Transverse colon (tissue), 4 donors: ENCODE measurements at regions not wholly inside any gene's neighbourhood (a gene's known extent, or its start where the extent isn't known, plus 50 kb on each side); places are given as distances from the start of the nearest gene placed in this dataset.

Source experiments
- DNase-seq: peaks from one replicate; pipeline ENCODE4 v3.0.0-alpha.2; 2019
- H3K27ac ChIP-seq, 4 donors: fragments of 200-600 bp; sonication (generic); 2 replicates each; pipeline ENCODE4 v1.5.1; 2016 to 2018; ENCODE audit warnings: inconsistent platforms in 4 of 4
- H3K27me3 ChIP-seq: fragments of 200-600 bp; sonication (generic); 2 replicates; pipeline ENCODE4 v1.5.1; 2017; ENCODE audit warnings: inconsistent platforms
- H3K36me3 ChIP-seq, 4 donors: fragments of 200-600 bp; sonication (generic); 2 replicates each; pipeline ENCODE4 v1.5.1; 2017 to 2019; ENCODE audit warnings: inconsistent platforms in 4 of 4
- H3K4me1 ChIP-seq, 4 donors: fragments of 200-600 bp; sonication (generic); 2 replicates each; pipeline ENCODE4 v1.5.1; 2017 to 2020; ENCODE audit warnings: inconsistent platforms in 4 of 4
- H3K4me3 ChIP-seq, 4 donors: fragments of 200-600 bp; sonication (generic); 1 replicate in 1 of 4; 2 replicates in 3 of 4; pipeline versions ENCODE4 v1.5.1 to v1.6.1; 2017 to 2019; ENCODE audit warnings: inconsistent platforms in 4 of 4
- H3K9me3 ChIP-seq, 2 donors: fragments of 200-600 bp; sonication (generic); 2 replicates each; pipeline ENCODE4 v1.5.1; 2017 to 2019; ENCODE audit warnings: inconsistent platforms in 2 of 2
- CTCF ChIP-seq, 5 experiments: fragments of 200-600 bp in 3 of 5; fragments of 450-650 bp in 2 of 5; sonication (generic) in 3 of 5; IDR thresholded peaks; 1 replicate in 2 of 5; 2 replicates in 3 of 5; pipeline ENCODE4 v1.5.1; 2016 to 2017; ENCODE audit warnings: antibody characterized with exemption in 5 of 5, inconsistent platforms in 3 of 5, mild to moderate bottlenecking in 2 of 5, moderate library complexity in 1 of 5
- EP300 ChIP-seq: sonication (generic); formaldehyde crosslinking; IDR thresholded peaks from one replicate; pipeline ENCODE4 v1.6.1; 2017; ENCODE audit warnings: antibody characterized with exemption, low read depth
- POLR2A ChIP-seq: fragments of 450-650 bp; IDR thresholded peaks from one replicate; pipeline ENCODE4 v1.6.1; 2016; ENCODE audit warnings: antibody characterized with exemption, mild to moderate bottlenecking, moderate library complexity
- POLR2AphosphoS5 ChIP-seq, 3 donors: sonication (generic); formaldehyde crosslinking; IDR thresholded peaks; one replicate each; pipeline ENCODE4 v1.6.1; 2016; ENCODE audit warnings: antibody characterized with exemption in 3 of 3
- WGBS, 2 donors: methylation state at CpG; one replicate each; pipeline ENCODE4 v1.1.5; 2018; ENCODE audit warnings: low coverage in 1 of 2; 5-methylcytosine and 5-hydroxymethylcytosine counted together
- in situ Hi-C, 4 donors: fragments of 200-750 bp; cut with MboI; loops; one replicate each; pipeline versions ENCODE4 v1.15.0 to v1.15.1; 2017; ENCODE audit warnings: low sequenced_read_pairs in 3 of 4, low pct_ligation_motif_present in 1 of 4, low pct_unique_long_range_greater_than_20kb in 1 of 4
- intact Hi-C: fragments of 100-400 bp; cut with DNase I; formaldehyde crosslinking; loops from one replicate; pipeline ENCODE4 v1.15.1; 2023; ENCODE audit warnings: low total_unique reads

DNA sequence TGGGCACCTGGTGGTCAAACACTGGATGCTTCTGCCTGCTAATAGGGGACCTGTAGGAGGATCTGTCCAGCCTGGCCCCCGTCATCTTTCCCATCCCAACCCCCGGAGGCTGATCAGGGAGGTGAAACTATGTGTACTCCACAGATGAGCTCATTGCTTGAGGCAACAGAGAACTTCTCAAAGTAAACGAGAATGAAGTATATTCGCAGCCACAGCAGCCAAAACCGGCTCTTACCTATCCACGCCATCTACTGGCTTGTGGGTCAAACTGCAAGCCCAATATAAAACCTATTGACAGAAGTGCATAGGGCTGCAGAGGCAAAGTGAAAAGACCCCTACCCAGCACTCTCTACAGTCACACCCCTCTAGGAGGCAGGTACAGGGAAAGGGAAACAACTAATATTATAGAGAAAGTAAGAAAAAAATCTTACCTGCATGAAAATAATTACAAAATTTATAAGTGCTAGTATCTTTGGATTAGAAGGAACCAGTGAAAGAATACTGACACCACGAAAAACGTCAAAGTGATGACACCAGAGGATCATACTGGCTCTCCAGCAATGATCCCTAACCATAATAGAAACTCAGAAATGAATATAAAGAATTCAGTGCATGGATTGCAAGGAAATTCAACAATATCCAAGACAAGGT, 973.5 kb downstream of the ANKRD7 start:
- H3K27me3 ChIP-seq, result no peaks in the 10 kb centered on the region
- DNase-seq, result no peak
- H3K4me1 ChIP-seq, result no peaks in the 10 kb centered on the region
- 0 to 16% methylated on average over 4 to 8 of the region's 8 CpGs for WGBS, 2 donors
- no peaks in the 10 kb centered on the region for H3K36me3 ChIP-seq
- intact Hi-C loops (no loop called here), in situ Hi-C loops (no loop called here)
- peak in 4 of 5 experiments; percentile 40 to 62 (median 50) for TF ChIP-seq CTCF (IDR thresholded peaks at IDR 0.05)
- TF ChIP-seq POLR2A, result no peak
- no peaks in the 10 kb centered on the region for H3K9me3 ChIP-seq
- no peak overlapping the region for H3K27ac ChIP-seq
- no peak overlapping the region for H3K4me3 ChIP-seq

DNA sequence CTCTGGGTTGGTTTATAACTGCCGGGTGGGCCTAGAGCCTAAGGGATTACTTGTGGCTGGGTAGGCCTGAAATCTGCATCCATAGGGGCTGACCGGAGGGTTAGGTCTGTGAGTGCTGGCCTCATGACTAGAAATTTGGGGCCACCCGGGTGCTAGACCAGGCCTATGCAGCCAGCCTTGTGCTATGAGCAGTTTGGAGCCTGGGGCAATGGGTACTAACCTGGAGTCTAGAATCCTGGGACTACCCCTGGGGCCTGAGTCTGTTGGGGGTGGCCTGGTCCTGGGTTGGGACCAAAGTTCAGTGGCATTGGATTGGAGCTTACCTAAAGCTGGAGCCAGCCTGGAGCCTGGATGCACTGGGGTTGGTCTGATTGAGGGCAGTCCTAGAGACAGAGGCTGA, 995.2 kb downstream of the ANKRD7 start:
- Histone ChIP-seq H3K4me1 (no peaks in the 10 kb centered on the region), H3K27me3 (no peaks in the 10 kb centered on the region), H3K4me3 (no peak overlapping the region), H3K27ac (no peak overlapping the region), H3K9me3 (no peaks in the 10 kb centered on the region), H3K36me3 (no peaks in the 10 kb centered on the region)
- intact Hi-C loops (no loop called here), in situ Hi-C loops (no loop called here)
- no peak for DNase-seq
- WGBS, 2 donors, result 76% methylated on average over 3 of the region's 3 CpGs; no CpG with 5 or more reads in 1 of the 2 donors
- no peak for TF ChIP-seq POLR2AphosphoS5 (IDR thresholded peaks at IDR 0.05)
- TF ChIP-seq CTCF (IDR thresholded peaks at IDR 0.05), result no peak
- TF ChIP-seq EP300, result no peak
- no peak for TF ChIP-seq POLR2A

GRCh38 chr7:119223930-119224329, 999.4 kb downstream of the ANKRD7 start:
- Histone ChIP-seq H3K4me1 (no peaks in the 10 kb centered on the region), H3K9me3 (no peaks in the 10 kb centered on the region), H3K27me3 (no peaks in the 10 kb centered on the region), H3K4me3 (no peak overlapping the region), H3K36me3 (no peaks in the 10 kb centered on the region), H3K27ac (no peak overlapping the region)
- no peak for DNase-seq
- intact Hi-C loops (no loop called here), in situ Hi-C loops (no loop called here)
- TF ChIP-seq CTCF (IDR thresholded peaks at IDR 0.05), result no peak
- no peak for TF ChIP-seq POLR2A
- no peak for TF ChIP-seq POLR2AphosphoS5 (IDR thresholded peaks at IDR 0.05)
- no peak for TF ChIP-seq EP300
- WGBS, 2 donors, result 64 to 92% methylated on average over 2 of the region's 2 CpGs

DNA sequence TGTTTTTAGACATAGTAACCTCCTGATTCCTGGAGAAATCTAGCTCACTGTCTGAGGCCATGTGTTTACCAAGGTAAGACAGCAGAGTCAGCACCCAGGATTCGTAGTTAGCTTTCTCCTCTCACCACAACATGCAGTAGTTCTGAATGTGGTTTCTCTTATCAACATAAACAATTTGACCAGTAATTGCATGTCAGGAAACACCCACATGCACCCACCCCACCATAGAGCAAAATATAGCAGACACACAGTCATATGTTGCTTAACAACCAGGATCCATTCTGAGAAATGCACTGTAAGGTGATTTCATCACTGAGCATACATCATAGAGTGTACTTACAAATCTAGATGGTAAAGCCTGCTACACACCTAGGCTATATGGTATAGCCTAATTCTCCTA, 1004.0 kb downstream of the ANKRD7 start:
- Histone ChIP-seq H3K27ac (no peak overlapping the region), H3K4me1 (no peaks in the 10 kb centered on the region), H3K4me3 (no peak overlapping the region), H3K27me3 (no peaks in the 10 kb centered on the region), H3K9me3 (no peaks in the 10 kb centered on the region), H3K36me3 (no peaks in the 10 kb centered on the region)
- TF ChIP-seq CTCF (IDR thresholded peaks at IDR 0.05) (no peak), POLR2AphosphoS5 (IDR thresholded peaks at IDR 0.05) (no peak), POLR2A (no peak), EP300 (no peak)
- intact Hi-C loops (no loop called here), in situ Hi-C loops (no loop called here)
- DNase-seq, result no peak
- WGBS, 2 donors, result 25 to 81% methylated on average over 1 of the region's 1 CpG
